Kidney glomerular epithelial cell (primary cell): ENCODE measurements at regions not wholly inside any gene's neighbourhood (a gene's known extent, or its start where the extent isn't known, plus 50 kb on each side); places are given as distances from the start of the nearest gene placed in this dataset.
"Not testable (repeated sequence)": the region's sequence is repeated elsewhere in the genome, so short reads cannot be mapped to it uniquely, and the experiment has no call there.

ENCODE experiments used
- DNase-seq: peaks from one replicate; lab custom pipeline; 2025; lab: John Stamatoyannopoulos, UW

DNA sequence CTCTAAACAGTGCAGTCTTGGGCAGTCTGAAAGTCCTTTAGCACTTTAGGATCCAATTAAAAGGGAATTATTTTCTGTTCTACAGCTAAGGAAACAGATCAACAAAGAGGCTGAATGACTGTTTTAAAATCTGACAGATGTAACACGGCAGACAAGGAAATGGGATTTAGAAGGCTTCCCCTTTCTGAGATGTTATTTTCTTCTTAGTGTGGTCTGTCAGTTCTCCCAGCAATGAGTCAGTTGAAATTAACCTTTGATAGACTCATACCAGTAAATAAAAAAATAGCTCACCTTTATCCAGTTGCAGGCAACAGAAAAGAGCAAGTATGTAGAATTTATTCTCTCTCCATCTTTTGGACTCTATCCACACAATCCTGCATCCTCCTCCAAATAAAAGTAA lies 98.1 kb downstream of the NEDD1 start:
- DNase-seq, result no peak

DNA sequence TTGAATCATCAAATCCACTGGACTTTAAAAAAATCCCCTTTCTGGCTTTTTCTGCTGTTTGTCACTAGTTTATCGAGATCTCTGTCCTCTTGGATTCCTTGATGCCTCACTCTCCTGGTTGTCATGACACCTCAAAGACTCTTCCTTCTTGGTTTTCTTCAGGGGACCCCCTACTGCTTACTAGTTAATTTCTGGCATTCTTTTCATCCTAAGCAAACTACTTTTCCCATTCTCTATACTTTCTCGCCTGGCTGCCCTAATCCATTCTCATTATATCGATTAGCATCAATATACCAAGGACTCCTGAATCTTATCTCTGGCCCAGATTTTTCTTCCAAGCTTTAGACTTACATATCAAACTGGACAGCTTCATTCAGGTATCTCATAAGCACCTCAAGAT lies 98.6 kb downstream of the NEDD1 start:
- no peak for DNase-seq

DNA sequence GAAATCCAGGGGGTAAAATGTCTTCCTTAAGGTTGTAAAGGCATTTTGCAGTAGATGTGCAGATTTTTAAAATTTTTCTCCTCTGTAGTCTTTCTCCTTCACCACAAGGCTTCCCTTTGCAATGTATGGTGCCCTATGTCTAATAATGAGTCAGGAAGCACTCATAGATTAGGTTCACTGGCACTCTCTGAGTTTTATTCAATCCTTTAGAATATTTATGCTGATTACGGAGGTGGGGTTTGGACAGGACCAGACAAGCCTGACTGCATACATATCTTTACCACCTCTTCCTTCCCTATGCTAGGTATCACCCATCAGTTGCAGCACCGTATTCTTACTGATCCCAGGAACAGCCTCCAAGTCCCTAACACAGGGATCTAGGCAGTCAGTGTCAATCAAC lies 99.5 kb downstream of the NEDD1 start:
- no peak for DNase-seq

DNA sequence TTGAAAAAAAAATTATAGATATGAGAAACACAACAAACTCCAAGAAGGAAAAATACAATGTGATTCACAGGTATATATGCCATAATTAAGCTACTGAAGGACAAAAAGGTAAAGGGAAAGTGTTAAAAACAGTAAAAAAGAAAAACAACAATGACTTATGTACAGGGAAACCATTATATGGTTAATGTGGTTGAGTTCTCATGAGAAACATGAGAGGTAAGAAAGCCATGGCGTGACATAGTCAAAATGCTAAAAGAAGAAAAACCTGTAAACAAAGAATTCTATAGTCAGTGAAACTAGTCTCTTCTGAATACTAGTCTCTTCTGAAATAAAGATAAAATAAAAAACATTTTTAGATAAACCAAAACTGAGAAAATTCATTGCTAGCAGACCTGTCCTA lies 109.1 kb downstream of the NEDD1 start:
- no peak for DNase-seq

DNA sequence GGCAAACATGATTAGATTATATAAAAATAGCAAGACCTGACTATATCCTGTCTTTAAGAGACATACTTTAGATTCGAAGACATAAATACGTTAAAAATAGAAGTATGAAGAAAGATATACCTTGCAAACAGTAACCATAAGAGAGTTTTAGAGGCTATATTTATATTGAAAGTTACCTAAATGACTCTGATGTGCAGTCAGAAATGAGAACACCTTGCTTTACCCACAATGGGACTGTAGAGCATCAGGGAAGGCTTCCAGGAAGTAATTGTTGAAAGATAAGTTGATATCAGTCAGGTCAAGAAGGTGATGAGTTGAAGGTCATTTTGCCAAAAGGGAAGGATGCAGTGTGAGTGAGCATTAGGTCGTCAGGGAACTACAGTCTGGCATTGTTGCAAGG lies 110.2 kb downstream of the NEDD1 start:
- DNase-seq, result no peak

DNA sequence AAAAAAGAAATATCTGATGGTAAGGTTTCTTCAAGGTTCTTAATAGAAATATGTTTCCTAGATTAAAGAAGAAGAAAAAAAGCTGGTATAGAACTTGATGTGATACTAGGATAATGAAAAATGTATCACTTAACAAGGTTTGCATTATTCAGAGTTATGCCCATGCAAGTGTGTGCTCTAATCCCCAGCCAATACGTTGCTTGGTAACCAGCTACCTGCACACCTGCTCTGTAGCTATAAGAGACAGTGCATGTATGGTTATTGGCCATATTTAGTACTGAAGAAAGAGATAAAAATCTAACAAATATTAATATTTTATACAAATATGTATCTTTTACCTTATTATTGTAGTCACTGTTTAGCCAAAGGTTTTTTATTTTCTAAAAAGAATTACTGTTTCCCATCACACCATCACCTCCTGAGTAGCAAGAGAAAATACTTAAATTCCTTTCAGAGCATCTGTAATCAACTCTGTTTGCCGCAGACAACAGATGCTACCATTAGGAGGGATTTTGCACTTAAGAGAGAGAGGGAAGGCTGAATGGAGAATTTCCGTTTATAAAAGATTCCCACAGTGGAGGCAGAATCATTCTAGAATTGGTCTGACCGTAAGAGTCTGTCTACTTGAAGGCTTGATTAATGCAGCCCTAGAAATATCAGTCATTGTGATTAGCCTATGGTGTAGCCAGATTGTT lies 115.6 kb downstream of the NEDD1 start:
- no peak for DNase-seq

DNA sequence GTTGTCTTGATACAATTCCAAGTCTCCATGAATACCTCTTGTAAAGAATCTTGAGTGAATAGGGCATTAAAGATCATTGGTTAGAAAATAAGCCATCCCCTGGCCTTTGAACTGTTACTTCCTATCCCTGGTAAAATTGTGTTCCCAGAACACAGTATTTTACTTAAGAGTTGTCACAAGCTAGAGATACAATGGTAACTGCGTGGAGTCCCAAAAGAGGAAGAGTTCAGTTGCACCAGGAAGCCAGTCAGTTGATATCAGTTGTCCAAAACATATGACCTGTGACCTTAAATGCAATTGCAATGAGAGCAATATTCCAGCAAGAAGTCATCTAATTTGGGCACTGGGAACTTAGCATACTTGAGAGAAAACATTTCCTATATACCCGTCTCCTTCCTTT lies 117.3 kb downstream of the NEDD1 start:
- DNase-seq, result no peak

DNA sequence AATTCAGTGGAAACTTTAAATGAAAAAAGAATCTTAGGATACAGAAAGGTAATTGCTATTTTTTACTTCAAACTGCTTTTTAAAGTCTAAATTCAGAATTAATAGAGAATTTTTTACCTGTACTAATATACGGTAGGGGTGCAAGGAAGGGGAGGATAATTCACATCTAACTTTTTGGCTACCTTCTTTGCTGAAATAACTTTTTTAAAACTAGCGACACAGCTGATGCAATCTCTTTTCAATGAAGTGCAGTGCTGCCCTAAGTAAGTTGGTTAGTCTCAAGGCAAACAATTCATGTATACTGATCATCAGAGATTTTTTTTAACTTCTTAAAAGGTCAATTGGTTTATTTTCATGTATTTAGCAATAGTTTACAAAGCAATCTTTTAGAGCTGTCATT lies 119.8 kb downstream of the NEDD1 start:
- no peak for DNase-seq

DNA sequence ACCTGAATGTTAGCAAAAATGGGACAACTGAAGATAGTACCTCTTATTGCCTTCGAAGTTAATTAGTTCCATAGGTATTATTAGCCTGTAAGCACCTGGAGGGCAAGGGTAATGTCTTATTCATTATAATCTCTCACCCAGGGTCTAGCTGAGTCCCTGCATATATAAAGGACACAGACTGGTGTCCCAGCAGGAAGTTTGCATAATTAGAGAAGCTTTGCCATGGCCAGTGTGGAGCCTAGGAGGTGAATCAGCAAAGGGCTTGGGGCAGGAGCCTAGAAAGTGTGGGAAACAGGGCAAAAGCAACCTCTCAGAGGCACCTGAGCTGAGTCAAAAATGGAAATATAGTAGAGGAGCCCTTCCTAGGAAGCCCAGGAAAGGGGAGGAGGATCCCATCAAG lies 120.4 kb downstream of the NEDD1 start:
- DNase-seq, result no peak

DNA sequence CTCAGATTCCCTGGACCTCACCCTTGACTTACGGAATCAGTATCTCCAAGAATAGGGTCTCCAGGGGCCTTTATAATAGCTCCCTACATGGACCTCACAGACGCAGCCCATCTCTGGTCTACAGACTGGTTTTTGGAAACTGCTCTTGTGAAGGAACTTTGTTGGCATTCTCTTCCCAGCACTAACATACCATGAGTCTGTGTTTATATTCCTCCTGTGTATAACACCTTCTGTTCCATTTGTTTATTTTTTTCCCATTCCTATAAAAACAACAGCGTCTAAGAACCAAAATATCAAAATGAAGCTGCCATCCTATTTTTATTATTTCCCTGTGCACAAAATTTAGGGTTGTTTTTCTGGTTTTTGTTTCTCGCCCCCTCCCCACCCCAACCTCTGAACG lies 131.1 kb downstream of the NEDD1 start:
- no peak for DNase-seq

DNA sequence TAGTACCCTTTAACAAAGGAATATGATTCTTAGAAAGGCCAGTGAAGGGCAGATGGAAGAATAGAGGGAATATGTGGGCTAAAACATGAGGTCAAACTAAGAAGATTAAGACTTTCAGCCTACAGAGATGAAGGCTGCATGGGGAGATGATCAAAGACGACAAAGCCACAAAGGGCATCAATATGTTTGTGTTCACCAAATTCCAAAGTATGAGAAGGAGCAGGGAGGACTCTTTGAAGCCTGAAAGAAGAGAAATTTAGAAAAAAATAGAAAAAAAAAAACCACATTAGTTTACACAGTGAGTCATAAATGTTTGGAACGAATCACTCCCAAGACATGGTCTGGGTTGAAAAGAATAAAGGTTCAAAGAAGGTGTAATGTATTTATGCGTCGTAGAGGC lies 131.8 kb downstream of the NEDD1 start:
- DNase-seq, result peak; percentile 85

DNA sequence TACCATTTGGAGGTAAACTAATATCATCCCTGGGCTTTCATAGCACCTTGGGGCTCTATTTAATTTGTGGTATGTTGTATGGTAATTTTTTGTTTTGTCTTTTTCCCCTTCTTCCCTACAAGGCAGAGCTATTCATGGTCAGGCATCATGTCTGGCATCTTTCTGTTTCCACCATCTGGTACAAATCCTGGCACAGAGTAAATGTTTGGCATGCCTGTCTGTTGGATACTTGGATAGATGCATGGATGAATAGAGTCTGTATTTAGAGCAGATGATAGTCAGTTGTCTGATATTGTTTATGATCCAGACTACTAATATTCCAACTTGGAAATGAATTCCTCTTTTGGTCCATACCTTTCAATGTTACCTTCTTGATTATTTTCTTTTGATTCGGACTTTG lies 139.8 kb downstream of the NEDD1 start:
- DNase-seq, result no peak

DNA sequence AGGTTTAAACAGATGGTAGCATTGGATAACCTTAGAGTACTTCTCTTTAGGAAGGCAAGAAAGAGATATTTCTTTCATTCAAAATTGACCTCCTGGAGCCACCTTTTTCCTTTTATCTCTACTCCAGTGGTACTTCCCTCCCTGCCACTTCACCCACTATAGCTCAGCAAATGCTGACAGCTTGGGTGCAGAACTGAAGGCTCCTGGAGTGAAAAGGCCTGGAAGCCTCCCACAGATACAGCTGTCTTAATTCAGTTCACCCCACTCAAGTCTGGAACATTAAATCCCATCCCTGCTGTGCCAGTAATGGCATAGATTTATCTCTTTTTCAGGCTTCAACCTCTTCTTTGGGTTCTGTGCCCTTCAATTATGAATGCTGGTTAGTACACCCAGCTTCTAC lies 140.3 kb downstream of the NEDD1 start:
- no peak for DNase-seq

DNA sequence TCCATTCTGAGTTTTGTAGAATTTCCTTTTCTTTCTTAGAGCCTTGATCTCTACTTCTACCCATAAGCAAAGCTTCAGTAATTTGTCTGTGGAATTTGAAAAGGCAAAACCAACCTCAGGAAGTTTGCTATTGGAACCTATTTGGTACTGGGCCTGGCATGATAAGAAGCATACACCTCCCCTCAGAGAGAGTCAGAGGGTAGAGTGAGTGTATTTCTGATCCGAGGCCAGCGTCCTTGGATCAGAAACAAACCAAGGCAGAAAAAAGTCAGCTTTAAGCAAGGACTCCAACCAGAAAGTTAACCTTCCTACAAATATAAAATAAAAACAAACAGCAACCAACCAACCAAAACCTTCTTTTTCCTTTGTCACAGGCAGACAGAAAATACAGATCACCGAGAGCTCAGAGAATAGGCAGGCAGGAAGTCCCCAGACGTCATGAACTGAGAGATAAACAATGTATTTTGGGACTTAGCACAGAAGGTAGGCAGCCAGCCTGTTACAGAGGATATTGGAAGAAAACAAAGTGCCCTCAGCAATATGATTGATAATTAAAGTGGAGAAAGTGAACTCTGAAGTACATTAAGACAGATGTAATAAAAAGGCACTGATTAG lies 141.5 kb downstream of the NEDD1 start:
- peak; percentile 6 for DNase-seq

DNA sequence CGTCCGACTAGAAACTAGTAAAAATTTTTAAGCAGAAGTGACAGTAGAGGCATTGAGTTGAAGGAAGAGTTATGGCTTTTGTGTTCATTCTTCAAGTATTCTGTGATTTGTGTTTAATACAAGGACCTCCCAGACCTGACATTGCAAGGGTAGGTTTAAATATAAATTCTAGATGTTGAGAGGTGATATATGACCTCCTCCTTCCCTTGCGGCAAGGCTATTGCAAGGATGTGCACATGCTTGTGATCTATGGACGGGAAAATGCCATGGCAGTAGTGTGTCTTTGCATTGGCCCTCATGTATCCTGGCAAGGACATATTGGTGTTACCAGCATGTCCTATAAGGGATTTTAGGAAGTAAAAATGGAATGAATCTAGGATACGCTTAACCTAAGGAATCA lies 143.5 kb downstream of the NEDD1 start:
- no peak for DNase-seq

DNA sequence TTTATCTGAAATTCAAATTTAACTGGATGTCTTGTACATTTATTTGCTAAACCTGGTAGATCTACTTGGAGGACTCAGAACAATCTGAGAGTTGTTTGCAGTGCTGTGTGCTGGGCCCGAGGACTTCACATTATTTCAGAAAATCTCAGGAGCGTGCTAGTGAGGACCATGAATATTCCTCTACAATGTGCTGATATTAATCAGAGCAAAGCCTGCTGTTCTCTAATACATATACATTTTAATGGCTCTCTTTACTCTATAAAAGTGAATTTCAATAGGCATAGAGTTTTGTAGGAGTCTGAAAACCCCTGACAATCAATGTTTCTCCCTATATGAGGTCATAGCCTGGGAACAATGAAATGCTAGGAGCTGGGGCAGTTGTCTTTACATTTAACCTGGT lies 144.3 kb downstream of the NEDD1 start:
- DNase-seq, result no peak

DNA sequence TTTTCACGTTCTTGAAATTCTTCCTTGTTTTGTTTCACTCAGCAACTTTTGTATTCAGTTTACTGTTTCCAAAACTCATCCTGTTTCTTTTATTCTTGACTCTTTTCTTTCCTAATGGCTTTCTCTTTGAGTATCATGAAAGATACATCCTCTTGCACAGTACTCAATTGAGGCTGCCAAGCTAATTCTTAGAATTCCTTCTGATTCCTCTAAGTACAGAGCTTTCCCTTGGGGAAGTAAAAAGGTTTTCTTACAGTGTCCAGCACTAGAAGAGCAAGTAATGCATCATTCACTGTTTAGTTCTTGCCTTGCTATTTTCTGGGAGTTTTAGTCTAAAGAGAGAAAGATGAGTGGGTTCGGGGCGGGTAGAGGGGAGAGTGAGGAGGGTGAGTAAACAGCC lies 154.1 kb downstream of the NEDD1 start:
- DNase-seq, result no peak

DNA sequence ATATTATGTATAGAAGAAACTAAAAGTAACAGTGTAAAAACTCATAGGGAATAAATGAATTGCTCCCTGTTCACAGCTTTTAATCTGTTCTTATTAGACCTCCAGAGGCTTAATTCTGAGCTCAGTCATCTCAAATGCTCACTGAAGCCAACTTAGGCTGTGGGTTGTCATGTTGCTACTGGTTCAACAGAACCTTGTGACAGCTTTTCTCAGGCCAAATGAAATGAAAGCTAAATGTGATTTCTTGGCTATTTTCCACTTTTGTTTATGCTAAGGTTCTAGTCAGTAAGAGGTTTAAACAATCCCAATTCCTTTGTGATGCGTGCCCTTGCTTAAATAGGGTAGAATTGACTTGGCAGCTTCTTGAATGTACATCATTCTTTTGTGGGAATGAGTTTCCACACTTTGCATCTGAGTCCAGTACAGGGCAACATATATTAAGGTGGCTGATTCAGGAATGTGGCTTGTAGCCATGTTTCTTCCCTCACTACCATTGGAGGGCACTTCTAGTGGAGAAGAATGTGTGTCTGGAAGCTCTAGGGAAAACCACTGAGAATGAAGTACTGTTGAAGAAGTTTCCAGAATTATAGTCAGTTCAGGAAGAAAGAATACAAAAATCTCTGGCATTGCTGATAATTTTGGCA lies 156.4 kb downstream of the NEDD1 start:
- DNase-seq, result no peak

DNA sequence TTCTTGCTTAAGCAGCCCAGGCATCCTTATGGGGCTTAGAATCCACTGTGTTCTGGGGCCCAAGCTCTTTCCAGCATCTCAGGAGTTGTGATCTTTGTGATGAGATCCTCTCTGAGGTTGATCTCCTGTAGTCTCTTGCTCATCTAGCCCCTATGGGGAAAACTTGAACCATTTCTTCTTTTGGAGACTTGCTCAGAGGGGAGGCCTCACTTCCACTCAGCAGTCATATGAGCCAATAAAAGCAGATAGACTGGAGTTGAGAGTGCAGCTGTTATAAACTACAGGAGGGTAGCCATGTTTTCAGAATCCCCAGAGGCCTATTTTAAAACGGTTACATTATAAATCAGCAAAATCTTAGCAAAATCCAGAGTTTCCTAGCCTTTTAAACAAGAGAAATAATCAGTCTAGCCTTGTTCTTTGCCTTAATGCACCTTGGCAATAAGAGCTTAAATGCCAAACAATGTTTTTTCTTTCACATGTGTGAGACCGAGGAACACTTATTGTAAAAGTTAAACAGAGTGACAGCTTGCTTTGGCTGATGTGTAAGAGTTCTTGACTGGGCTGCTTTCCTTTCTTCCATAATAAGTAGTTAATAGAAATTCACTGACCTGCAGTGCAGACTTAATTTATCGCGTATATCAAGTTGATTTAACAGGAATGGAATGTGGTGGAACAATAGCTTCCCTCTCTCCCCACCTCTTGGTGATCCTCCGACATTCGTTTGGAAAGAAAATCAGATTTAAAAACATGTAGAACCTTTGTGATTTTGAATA lies 168.3 kb downstream of the NEDD1 start:
- DNase-seq, result peak; percentile 70

DNA sequence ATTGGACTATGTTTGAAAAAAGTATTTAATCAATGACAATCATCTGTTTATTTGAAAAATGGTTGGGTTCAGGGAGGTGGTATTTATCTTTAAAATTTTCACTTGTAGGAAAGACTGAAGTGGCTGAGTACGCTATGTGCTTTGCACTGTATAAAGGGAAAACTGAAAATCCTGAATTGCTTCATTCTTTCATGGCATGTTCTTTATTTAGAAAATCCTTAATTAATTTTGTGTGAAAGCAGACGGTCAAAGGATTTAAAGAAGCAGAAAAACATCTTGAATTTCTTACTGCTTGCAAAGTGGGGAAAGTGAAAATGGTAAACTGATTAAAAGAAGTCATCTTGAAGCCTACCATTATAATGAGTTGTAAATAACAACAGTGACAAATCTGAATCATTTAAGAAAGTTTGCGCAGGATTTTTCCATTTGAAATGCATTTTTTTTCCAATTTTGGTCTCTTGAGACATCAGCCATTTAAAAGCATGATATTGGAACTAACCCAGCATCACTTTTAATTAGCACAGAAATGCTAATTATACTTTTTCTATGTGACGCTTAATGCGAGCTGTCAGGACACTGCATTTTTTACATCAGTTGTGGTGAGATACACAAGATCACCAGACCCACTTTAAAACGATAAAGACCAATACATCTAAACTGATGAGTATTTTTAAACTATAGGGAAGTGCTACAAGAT lies 169.0 kb downstream of the NEDD1 start:
- no peak for DNase-seq

DNA sequence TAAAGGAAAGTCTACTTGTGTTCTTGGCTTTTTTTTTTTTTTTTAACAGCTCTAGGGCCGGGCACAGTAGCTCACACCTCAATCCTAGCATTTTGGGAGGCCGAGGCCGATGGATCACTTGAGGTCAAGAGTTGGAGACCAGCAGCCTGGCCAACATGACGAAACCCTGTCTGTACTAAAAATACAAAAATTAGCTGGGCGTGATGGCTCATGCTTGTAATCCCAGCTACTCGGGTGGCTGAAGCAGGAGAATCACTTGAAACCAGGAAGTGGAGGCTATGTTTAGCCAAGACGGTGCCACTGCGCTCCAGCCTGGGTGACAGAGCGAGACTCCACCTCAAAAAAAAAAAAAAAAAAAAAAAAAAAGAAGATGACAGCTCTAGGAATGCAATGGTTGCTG lies 169.9 kb downstream of the NEDD1 start:
- not testable (repeated sequence) for DNase-seq

DNA sequence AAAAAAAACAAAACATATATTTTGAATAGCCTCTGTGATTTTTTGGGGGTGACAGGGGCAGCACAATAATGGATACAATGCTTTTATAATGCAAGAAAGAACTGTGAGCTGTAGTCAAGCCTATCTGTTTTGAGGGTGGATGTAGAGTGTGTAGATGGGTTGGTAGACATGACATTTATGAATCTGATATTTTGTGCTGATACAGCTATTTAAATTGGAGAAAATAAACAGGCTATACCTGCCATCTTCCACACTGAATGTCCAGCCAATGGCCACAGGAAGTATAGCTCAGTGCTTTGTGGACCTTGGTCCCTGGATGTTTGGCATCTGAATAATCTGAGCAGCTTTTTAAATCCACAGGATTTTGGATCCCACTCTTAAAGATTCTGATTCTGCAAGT lies 175.0 kb downstream of the NEDD1 start:
- no peak for DNase-seq
